Activated naive CD8-positive, alpha-beta T cell treated with anti-CD3 and anti-CD28 coated beads for 36 hours (primary cell): ENCODE measurements at regions not wholly inside any gene's neighbourhood (a gene's known extent, or its start where the extent isn't known, plus 50 kb on each side); places are given as distances from the start of the nearest gene placed in this dataset.
"Not testable (repeated sequence)": the region's sequence is repeated elsewhere in the genome, so short reads cannot be mapped to it uniquely, and the experiment has no call there.

Experiments
- DNase-seq: peaks from one replicate; pipeline ENCODE4 v3.0.0; 2021
- H3K27ac Mint-ChIP-seq: one replicate; pipeline ENCODE4 v1.8.0; 2022; ENCODE audit warnings: mild to moderate bottlenecking, moderate library complexity, mixed read lengths
- H3K27me3 Mint-ChIP-seq: one replicate; pipeline ENCODE4 v1.8.0; 2022; ENCODE audit warnings: mild to moderate bottlenecking, mixed read lengths
- H3K36me3 Mint-ChIP-seq: one replicate; pipeline ENCODE4 v1.8.0; 2021; ENCODE audit warnings: mild to moderate bottlenecking, mixed read lengths
- H3K4me1 Mint-ChIP-seq: one replicate; pipeline ENCODE4 v1.8.0; 2021; ENCODE audit warnings: mixed read lengths
- H3K4me3 Mint-ChIP-seq: one replicate; pipeline ENCODE4 v1.8.0; 2022; ENCODE audit warnings: mild to moderate bottlenecking, moderate library complexity, mixed read lengths
- H3K9me3 Mint-ChIP-seq: one replicate; pipeline ENCODE4 v1.8.0; 2022; ENCODE audit warnings: mixed read lengths

- not testable (repeated sequence) for H3K4me1 Mint-ChIP-seq, H3K27ac Mint-ChIP-seq, DNase-seq, H3K36me3 Mint-ChIP-seq, H3K27me3 Mint-ChIP-seq, H3K4me3 Mint-ChIP-seq, H3K9me3 Mint-ChIP-seq
These were observed 462.3 kb upstream of the POM121L12 start for GRCh38 chr7:52573141-52573540.

- Mint-ChIP-seq H3K9me3 (peaks cover 3% of the 10 kb centered on the region), H3K36me3 (no peaks in the 10 kb centered on the region), H3K27ac (no peak overlapping the region), H3K27me3 (no peaks in the 10 kb centered on the region), H3K4me3 (no peak overlapping the region), H3K4me1 (no peaks in the 10 kb centered on the region)
- DNase-seq, result no peak
These were observed 464.4 kb upstream of the POM121L12 start for GRCh38 chr7:52571026-52571425.

GRCh38 chr7:52569151-52569550, 466.3 kb upstream of the POM121L12 start:
- no peak overlapping the region for H3K4me3 Mint-ChIP-seq
- peaks cover 3% of the 10 kb centered on the region for H3K9me3 Mint-ChIP-seq
- H3K4me1 Mint-ChIP-seq, result no peaks in the 10 kb centered on the region
- DNase-seq, result no peak
- H3K27me3 Mint-ChIP-seq, result no peaks in the 10 kb centered on the region
- H3K27ac Mint-ChIP-seq, result no peak overlapping the region
- no peaks in the 10 kb centered on the region for H3K36me3 Mint-ChIP-seq

GRCh38 chr7:52565974-52566373, 469.5 kb upstream of the POM121L12 start:
- no peaks in the 10 kb centered on the region for H3K27me3 Mint-ChIP-seq
- H3K27ac Mint-ChIP-seq, result no peak overlapping the region
- H3K36me3 Mint-ChIP-seq, result no peaks in the 10 kb centered on the region
- DNase-seq, result no peak
- no peaks in the 10 kb centered on the region for H3K4me1 Mint-ChIP-seq
- peaks cover 8% of the 10 kb centered on the region for H3K9me3 Mint-ChIP-seq
- H3K4me3 Mint-ChIP-seq, result no peak overlapping the region

GRCh38 chr7:52555805-52556204, 479.6 kb upstream of the POM121L12 start:
- Mint-ChIP-seq H3K27ac (no peak overlapping the region), H3K4me3 (no peak overlapping the region), H3K36me3 (no peaks in the 10 kb centered on the region), H3K4me1 (no peaks in the 10 kb centered on the region), H3K9me3 (peaks cover 1% of the 10 kb centered on the region), H3K27me3 (no peaks in the 10 kb centered on the region)
- DNase-seq, result no peak

- no peak for DNase-seq
- H3K4me3 Mint-ChIP-seq, result no peak overlapping the region
- no peaks in the 10 kb centered on the region for H3K36me3 Mint-ChIP-seq
- no peak overlapping the region for H3K27ac Mint-ChIP-seq
- H3K9me3 Mint-ChIP-seq, result peaks cover 2% of the 10 kb centered on the region
- no peaks in the 10 kb centered on the region for H3K4me1 Mint-ChIP-seq
- H3K27me3 Mint-ChIP-seq, result no peaks in the 10 kb centered on the region
These were observed 488.0 kb upstream of the POM121L12 start for GRCh38 chr7:52547308-52547910.

- not testable (repeated sequence) for H3K9me3 Mint-ChIP-seq, H3K4me1 Mint-ChIP-seq, H3K4me3 Mint-ChIP-seq, H3K27ac Mint-ChIP-seq, H3K27me3 Mint-ChIP-seq, H3K36me3 Mint-ChIP-seq, DNase-seq
These were observed 494.2 kb upstream of the POM121L12 start for GRCh38 chr7:52541198-52541765.

GRCh38 chr7:52540041-52540440, 495.4 kb upstream of the POM121L12 start:
- Mint-ChIP-seq H3K4me3 (no peak overlapping the region), H3K4me1 (no peaks in the 10 kb centered on the region), H3K27me3 (no peaks in the 10 kb centered on the region), H3K9me3 (peaks cover 7% of the 10 kb centered on the region), H3K27ac (no peak overlapping the region), H3K36me3 (no peaks in the 10 kb centered on the region)
- DNase-seq, result no peak

GRCh38 chr7:52539414-52539813, 496.0 kb upstream of the POM121L12 start:
- H3K27ac Mint-ChIP-seq, result no peak overlapping the region
- H3K27me3 Mint-ChIP-seq, result no peaks in the 10 kb centered on the region
- peaks cover 7% of the 10 kb centered on the region for H3K9me3 Mint-ChIP-seq
- no peak overlapping the region for H3K4me3 Mint-ChIP-seq
- DNase-seq, result no peak
- no peaks in the 10 kb centered on the region for H3K4me1 Mint-ChIP-seq
- no peaks in the 10 kb centered on the region for H3K36me3 Mint-ChIP-seq

- no peaks in the 10 kb centered on the region for H3K27me3 Mint-ChIP-seq
- H3K9me3 Mint-ChIP-seq, result peaks cover 12% of the 10 kb centered on the region
- H3K4me1 Mint-ChIP-seq, result no peaks in the 10 kb centered on the region
- H3K4me3 Mint-ChIP-seq, result no peak overlapping the region
- DNase-seq, result no peak
- no peaks in the 10 kb centered on the region for H3K36me3 Mint-ChIP-seq
- H3K27ac Mint-ChIP-seq, result no peak overlapping the region
These were observed 498.4 kb upstream of the POM121L12 start for GRCh38 chr7:52537051-52537450.

- no peak overlapping the region for H3K4me3 Mint-ChIP-seq
- H3K4me1 Mint-ChIP-seq, result no peaks in the 10 kb centered on the region
- no peaks in the 10 kb centered on the region for H3K36me3 Mint-ChIP-seq
- peaks cover 9% of the 10 kb centered on the region for H3K9me3 Mint-ChIP-seq
- DNase-seq, result no peak
- no peaks in the 10 kb centered on the region for H3K27me3 Mint-ChIP-seq
- no peak overlapping the region for H3K27ac Mint-ChIP-seq
These were observed 509.6 kb upstream of the POM121L12 start for GRCh38 chr7:52525772-52526341.

GRCh38 chr7:52518869-52519268, 516.6 kb upstream of the POM121L12 start:
- H3K4me3 Mint-ChIP-seq, result no peak overlapping the region
- H3K27ac Mint-ChIP-seq, result no peak overlapping the region
- no peaks in the 10 kb centered on the region for H3K27me3 Mint-ChIP-seq
- no peaks in the 10 kb centered on the region for H3K36me3 Mint-ChIP-seq
- peaks cover 22% of the 10 kb centered on the region for H3K9me3 Mint-ChIP-seq
- no peaks in the 10 kb centered on the region for H3K4me1 Mint-ChIP-seq
- DNase-seq, result no peak

- H3K9me3 Mint-ChIP-seq, result peaks cover 21% of the 10 kb centered on the region
- H3K27me3 Mint-ChIP-seq, result no peaks in the 10 kb centered on the region
- H3K4me3 Mint-ChIP-seq, result no peak overlapping the region
- no peak overlapping the region for H3K27ac Mint-ChIP-seq
- H3K36me3 Mint-ChIP-seq, result no peaks in the 10 kb centered on the region
- DNase-seq, result no peak
- no peaks in the 10 kb centered on the region for H3K4me1 Mint-ChIP-seq
These were observed 522.8 kb upstream of the POM121L12 start for GRCh38 chr7:52512656-52513055.

GRCh38 chr7:52507546-52508255, 527.7 kb upstream of the POM121L12 start:
- H3K36me3 Mint-ChIP-seq, result no peaks in the 10 kb centered on the region
- H3K4me3 Mint-ChIP-seq, result no peak overlapping the region
- no peaks in the 10 kb centered on the region for H3K27me3 Mint-ChIP-seq
- no peak overlapping the region for H3K27ac Mint-ChIP-seq
- no peaks in the 10 kb centered on the region for H3K4me1 Mint-ChIP-seq
- no peak for DNase-seq
- peaks cover 5% of the 10 kb centered on the region for H3K9me3 Mint-ChIP-seq

GRCh38 chr7:52506325-52506724, 529.1 kb upstream of the POM121L12 start:
- no peak overlapping the region for H3K27ac Mint-ChIP-seq
- no peaks in the 10 kb centered on the region for H3K4me1 Mint-ChIP-seq
- no peaks in the 10 kb centered on the region for H3K36me3 Mint-ChIP-seq
- peaks cover 1% of the 10 kb centered on the region for H3K9me3 Mint-ChIP-seq
- H3K27me3 Mint-ChIP-seq, result no peaks in the 10 kb centered on the region
- no peak overlapping the region for H3K4me3 Mint-ChIP-seq
- DNase-seq, result no peak

GRCh38 chr7:52504561-52504960, 530.9 kb upstream of the POM121L12 start:
- Mint-ChIP-seq H3K36me3 (no peaks in the 10 kb centered on the region), H3K4me3 (no peak overlapping the region), H3K9me3 (no peaks in the 10 kb centered on the region), H3K27me3 (no peaks in the 10 kb centered on the region), H3K27ac (no peak overlapping the region), H3K4me1 (no peaks in the 10 kb centered on the region)
- DNase-seq, result no peak
